Mesenchymal stem cell (in vitro differentiated cells and primary cell): ENCODE measurements at regions not wholly inside any gene's neighbourhood (a gene's known extent, or its start where the extent isn't known, plus 50 kb on each side); places are given as distances from the start of the nearest gene placed in this dataset.
A peak's percentile ranks its signal among the peaks of the same experiment; 100 is the strongest.

ENCODE experiments used
- DNase-seq: peaks from one replicate; pipeline ENCODE4 v3.0.0-alpha.2; 2013
- H2AFZ ChIP-seq: one replicate; pipeline ENCODE4 v1.6.1; 2013; ENCODE audit warnings: low read depth, mild to moderate bottlenecking, control low read depth, inconsistent platforms, low read length, moderate library complexity
- H2AK5ac ChIP-seq: 2 replicates; pipeline ENCODE4 v1.6.1; 2013; ENCODE audit warnings: low read length, moderate library complexity, mild to moderate bottlenecking, inconsistent platforms; ENCODE audit not compliant: severe bottlenecking
- H2BK120ac ChIP-seq: one replicate; pipeline ENCODE4 v1.6.1; 2013; ENCODE audit warnings: low read depth, mild to moderate bottlenecking, inconsistent platforms, low read length, moderate library complexity
- H2BK12ac ChIP-seq, 2 experiments: one replicate each; pipeline ENCODE4 v1.6.1; 2013; ENCODE audit warnings: inconsistent platforms in 2 of 2, low read length in 2 of 2, mild to moderate bottlenecking in 2 of 2, moderate library complexity in 2 of 2, control low read depth in 1 of 2
- H2BK15ac ChIP-seq: one replicate; pipeline ENCODE4 v1.6.1; 2013; ENCODE audit warnings: mild to moderate bottlenecking, low read depth, inconsistent platforms; ENCODE audit not compliant: poor library complexity, severe bottlenecking
- H2BK5ac ChIP-seq: 2 replicates; pipeline ENCODE4 v1.6.1; 2013; ENCODE audit warnings: low read depth, mild to moderate bottlenecking, low read length, control low read depth, inconsistent platforms; ENCODE audit not compliant: poor library complexity, severe bottlenecking
- H3K14ac ChIP-seq, 2 experiments: one replicate each; pipeline ENCODE4 v1.6.1; 2013; ENCODE audit warnings: inconsistent platforms in 2 of 2, low read length in 2 of 2, control low read depth in 1 of 2, mild to moderate bottlenecking in 1 of 2, moderate library complexity in 1 of 2
- H3K18ac ChIP-seq, 2 experiments: one replicate each; pipeline ENCODE4 v1.6.1; 2013; ENCODE audit warnings: inconsistent platforms in 2 of 2, low read length in 2 of 2, control low read depth in 1 of 2, low read depth in 1 of 2, mild to moderate bottlenecking in 1 of 2
- H3K23ac ChIP-seq, 2 experiments: one replicate each; pipeline ENCODE4 v1.6.1; 2013; ENCODE audit warnings: inconsistent platforms in 2 of 2, low read length in 2 of 2, mild to moderate bottlenecking in 2 of 2, moderate library complexity in 2 of 2, control low read depth in 1 of 2
- H3K27ac ChIP-seq: 2 replicates; pipeline ENCODE4 v1.5.1; 2013; ENCODE audit warnings: mild to moderate bottlenecking, moderate library complexity, low read length, control low read depth, inconsistent platforms; ENCODE audit not compliant: poor library complexity, severe bottlenecking
- H3K27me3 ChIP-seq, 2 experiments: 2 replicates each; pipeline versions ENCODE4 v1.6.1 to v1.7.0; 2013; ENCODE audit warnings: low read length in 2 of 2, mild to moderate bottlenecking in 2 of 2, moderate library complexity in 2 of 2, control low read depth in 1 of 2, inconsistent platforms in 1 of 2; ENCODE audit not compliant: control insufficient read depth in 1 of 2, insufficient read depth in 1 of 2
- H3K36me3 ChIP-seq, 2 experiments: 2 replicates each; pipeline versions ENCODE4 v1.6.1 to v1.7.0; 2013; ENCODE audit warnings: low read length in 2 of 2, control low read depth in 1 of 2, inconsistent platforms in 1 of 2, low read depth in 1 of 2, mild to moderate bottlenecking in 1 of 2; ENCODE audit not compliant: insufficient read depth in 2 of 2, control insufficient read depth in 1 of 2
- H3K4ac ChIP-seq, 2 experiments: one replicate each; pipeline ENCODE4 v1.6.1; 2013; ENCODE audit warnings: inconsistent platforms in 2 of 2, low read length in 2 of 2, mild to moderate bottlenecking in 2 of 2, moderate library complexity in 2 of 2, control low read depth in 1 of 2, low read depth in 1 of 2
- H3K4me1 ChIP-seq: 2 replicates; pipeline ENCODE4 v1.6.1; 2013; ENCODE audit warnings: low read depth, low read length, control low read depth; ENCODE audit not compliant: control insufficient read depth, insufficient read depth
- H3K4me2 ChIP-seq: 2 replicates; pipeline ENCODE4 v1.6.1; 2013; ENCODE audit warnings: low read length, mild to moderate bottlenecking, inconsistent platforms; ENCODE audit not compliant: poor library complexity, severe bottlenecking
- H3K4me3 ChIP-seq, 2 experiments: 2 replicates each; pipeline versions ENCODE4 v1.5.1 to v1.7.0; 2013; ENCODE audit warnings: low read length in 2 of 2, mild to moderate bottlenecking in 2 of 2, control low read depth in 1 of 2, low read depth in 1 of 2; ENCODE audit not compliant: insufficient read depth in 1 of 2
- H3K79me1 ChIP-seq: replicated peaks from 2 replicates; pipeline ENCODE4 v1.6.1; 2013; ENCODE audit warnings: mild to moderate bottlenecking, control low read depth, low read length, inconsistent platforms; ENCODE audit not compliant: poor library complexity, severe bottlenecking
- H3K9ac ChIP-seq: 2 replicates; pipeline ENCODE4 v1.7.0; 2013; ENCODE audit warnings: mild to moderate bottlenecking, low read length, moderate library complexity
- H3K9me3 ChIP-seq: 2 replicates; pipeline ENCODE4 v1.7.0; 2013; ENCODE audit warnings: mild to moderate bottlenecking, low read length; ENCODE audit not compliant: control insufficient read depth
- H4K8ac ChIP-seq: one replicate; pipeline ENCODE4 v1.6.1; 2013; ENCODE audit warnings: inconsistent platforms, mild to moderate bottlenecking, low read length, moderate library complexity
- H4K91ac ChIP-seq: one replicate; pipeline ENCODE4 v1.6.1; 2013; ENCODE audit warnings: mild to moderate bottlenecking, low read length, inconsistent platforms
- WGBS: methylation state at CpG from one replicate; pipeline ENCODE4 v1.1.7; 2013; ENCODE audit warnings: mixed read lengths; 5-methylcytosine and 5-hydroxymethylcytosine counted together

DNA sequence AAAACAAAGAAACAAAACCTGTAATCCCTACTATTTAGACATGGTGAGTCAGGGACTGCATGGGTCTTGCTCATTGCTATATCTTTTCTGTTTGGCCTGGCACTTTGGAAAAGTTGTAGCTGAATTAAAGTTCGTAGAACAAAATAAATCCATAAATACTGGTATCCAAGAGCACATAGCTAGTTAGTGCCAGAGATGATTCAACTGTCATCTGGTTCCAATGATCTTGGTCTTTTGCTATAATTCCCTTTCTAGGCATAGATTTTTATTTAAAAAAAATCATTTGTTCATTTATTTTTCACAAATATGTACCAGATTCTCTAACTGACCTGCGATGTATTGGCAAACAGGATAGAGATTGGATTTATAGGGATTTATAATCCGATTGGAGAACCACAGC lies 1436.1 kb upstream of the GOT2 start:
- H2BK120ac ChIP-seq: no peak overlapping the region
- H3K18ac ChIP-seq: no peak overlapping the region
- WGBS: 60% methylated on average over 1 of the region's 3 CpGs
- H4K8ac ChIP-seq: no peak overlapping the region
- H2AFZ ChIP-seq: no peak overlapping the region
- no peak overlapping the region for H3K4me2 ChIP-seq
- H2BK5ac ChIP-seq: no peak overlapping the region
- H3K9ac ChIP-seq: peak overlapping the region; percentile 69
- H3K23ac ChIP-seq: no peak overlapping the region
- no peaks in the 10 kb centered on the region for H3K79me1 ChIP-seq
- no peaks in the 10 kb centered on the region for H3K36me3 ChIP-seq
- H4K91ac ChIP-seq: no peak overlapping the region
- no peaks in the 10 kb centered on the region for H3K9me3 ChIP-seq
- H3K27ac ChIP-seq: no peak overlapping the region
- no peaks in the 10 kb centered on the region for H3K4me1 ChIP-seq
- no peaks in the 10 kb centered on the region for H3K27me3 ChIP-seq
- H3K4ac ChIP-seq: no peak overlapping the region
- no peak overlapping the region for H3K4me3 ChIP-seq
- no peak overlapping the region for H2AK5ac ChIP-seq
- no peak overlapping the region for H2BK12ac ChIP-seq
- DNase-seq: no peak
- no peak overlapping the region for H3K14ac ChIP-seq
- no peak overlapping the region for H2BK15ac ChIP-seq

DNA sequence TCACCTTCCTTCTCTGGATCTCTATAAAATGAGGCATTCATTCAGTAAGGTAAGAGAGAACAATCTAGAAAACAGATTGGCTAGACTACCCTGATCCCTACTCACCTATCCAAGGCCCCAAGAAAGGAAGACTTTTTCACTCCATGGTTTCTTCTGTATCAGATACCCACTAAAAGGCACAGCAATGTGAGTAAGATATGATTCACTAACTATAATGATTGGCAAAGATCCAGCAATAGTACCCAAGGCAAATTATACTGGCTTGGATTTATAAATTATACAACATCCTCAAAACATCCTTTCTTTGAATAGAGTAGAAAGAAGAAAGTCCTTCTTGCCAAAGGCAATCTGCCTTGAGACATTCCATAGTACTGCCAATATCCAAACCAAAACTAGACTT lies 1432.0 kb upstream of the GOT2 start:
- no peak overlapping the region for H2BK5ac ChIP-seq
- no peak overlapping the region for H3K23ac ChIP-seq
- H4K91ac ChIP-seq: no peak overlapping the region
- H3K14ac ChIP-seq: no peak overlapping the region
- H3K27ac ChIP-seq: no peak overlapping the region
- no peak overlapping the region for H4K8ac ChIP-seq
- H3K79me1 ChIP-seq: no peaks in the 10 kb centered on the region
- H3K18ac ChIP-seq: no peak overlapping the region
- no peak overlapping the region for H3K4ac ChIP-seq
- H2BK12ac ChIP-seq: no peak overlapping the region
- no peak overlapping the region for H2BK15ac ChIP-seq
- H2AK5ac ChIP-seq: no peak overlapping the region
- no peak overlapping the region for H3K9ac ChIP-seq
- no peaks in the 10 kb centered on the region for H3K27me3 ChIP-seq
- no peaks in the 10 kb centered on the region for H3K9me3 ChIP-seq
- DNase-seq: no peak
- no peak overlapping the region for H2AFZ ChIP-seq
- H3K4me1 ChIP-seq: no peaks in the 10 kb centered on the region
- no peaks in the 10 kb centered on the region for H3K36me3 ChIP-seq
- no peak overlapping the region for H2BK120ac ChIP-seq
- H3K4me2 ChIP-seq: no peak overlapping the region
- H3K4me3 ChIP-seq: no peak overlapping the region

DNA sequence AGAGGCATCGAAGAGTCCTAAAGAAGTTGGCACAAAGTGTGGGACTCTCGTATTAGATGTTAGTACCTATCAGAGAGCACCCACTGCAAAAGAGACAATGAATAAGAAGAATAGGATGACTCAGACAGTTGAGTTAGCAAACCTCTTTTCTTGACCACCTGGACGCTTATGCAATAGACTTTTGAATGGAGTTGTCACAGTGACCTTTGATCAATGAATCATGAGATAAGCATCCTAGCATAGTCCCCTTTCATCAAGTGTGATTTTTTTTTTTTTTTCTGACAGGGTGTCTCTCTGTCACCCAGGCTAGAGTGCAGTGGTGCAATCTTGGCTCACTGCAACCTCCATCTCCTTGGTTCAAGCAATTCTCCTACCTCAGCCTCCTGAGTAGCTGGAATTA lies 1417.9 kb upstream of the GOT2 start:
- WGBS: 97% methylated on average over 3 of the region's 3 CpGs
- H3K4me3 ChIP-seq: no peak overlapping the region
- no peak overlapping the region for H4K91ac ChIP-seq
- H2AK5ac ChIP-seq: no peak overlapping the region
- H3K79me1 ChIP-seq: no peaks in the 10 kb centered on the region
- H3K14ac ChIP-seq: no peak overlapping the region
- H2BK5ac ChIP-seq: no peak overlapping the region
- no peaks in the 10 kb centered on the region for H3K36me3 ChIP-seq
- no peaks in the 10 kb centered on the region for H3K4me1 ChIP-seq
- no peak overlapping the region for H3K4ac ChIP-seq
- H4K8ac ChIP-seq: no peak overlapping the region
- no peak overlapping the region for H2AFZ ChIP-seq
- H3K18ac ChIP-seq: no peak overlapping the region
- no peak overlapping the region for H2BK120ac ChIP-seq
- H3K4me2 ChIP-seq: no peak overlapping the region
- no peaks in the 10 kb centered on the region for H3K27me3 ChIP-seq
- no peak for DNase-seq
- H3K23ac ChIP-seq: no peak overlapping the region
- peaks cover 3% of the 10 kb centered on the region for H3K9me3 ChIP-seq
- no peak overlapping the region for H3K9ac ChIP-seq
- H3K27ac ChIP-seq: no peak overlapping the region
- H2BK15ac ChIP-seq: no peak overlapping the region
- H2BK12ac ChIP-seq: no peak overlapping the region

DNA sequence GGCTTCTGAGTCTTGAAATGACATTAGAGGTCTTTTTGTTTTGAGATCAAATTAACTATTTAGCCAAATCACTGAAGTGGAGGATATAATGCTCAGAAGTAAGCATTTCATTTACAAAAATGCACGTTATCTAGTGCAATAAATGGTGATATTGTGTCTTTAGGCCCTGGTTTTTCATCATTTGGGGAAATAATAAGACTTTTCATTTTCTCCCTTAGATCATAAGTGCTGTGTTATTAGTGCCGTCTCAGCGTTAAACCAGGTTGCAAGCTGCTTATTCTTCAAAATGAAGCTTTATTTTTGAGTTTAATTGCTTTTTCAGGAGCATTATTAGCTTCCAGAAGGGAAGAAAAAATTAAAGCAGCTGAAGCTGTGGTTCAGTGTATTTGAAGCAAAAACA lies 1416.8 kb upstream of the GOT2 start:
- WGBS: 81% methylated on average over 3 of the region's 3 CpGs
- no peak overlapping the region for H4K91ac ChIP-seq

More for the DNA sequence above, 1416.8 kb upstream of the GOT2 start:
- H2BK15ac ChIP-seq: no peak overlapping the region
- H3K9me3 ChIP-seq: peaks cover 5% of the 10 kb centered on the region
- H3K27ac ChIP-seq: no peak overlapping the region
- H3K4me1 ChIP-seq: no peaks in the 10 kb centered on the region
- H2AFZ ChIP-seq: no peak overlapping the region
- H2BK12ac ChIP-seq: no peak overlapping the region
- no peak overlapping the region for H3K18ac ChIP-seq
- no peak overlapping the region for H3K14ac ChIP-seq
- H2BK5ac ChIP-seq: no peak overlapping the region
- no peak overlapping the region for H3K4me2 ChIP-seq
- no peaks in the 10 kb centered on the region for H3K79me1 ChIP-seq
- H3K4ac ChIP-seq: no peak overlapping the region
- no peak overlapping the region for H3K4me3 ChIP-seq
- H2AK5ac ChIP-seq: no peak overlapping the region
- no peaks in the 10 kb centered on the region for H3K27me3 ChIP-seq
- H4K8ac ChIP-seq: no peak overlapping the region
- H2BK120ac ChIP-seq: no peak overlapping the region
- H3K23ac ChIP-seq: no peak overlapping the region
- H3K9ac ChIP-seq: no peak overlapping the region
- H3K36me3 ChIP-seq: no peaks in the 10 kb centered on the region
- no peak for DNase-seq
